ENCODE measurements at regions not wholly inside any gene's neighbourhood (a gene's known extent, or its start where the extent isn't known, plus 50 kb on each side); places are given as distances from the start of the nearest gene placed in this dataset.

- TF ChIP-seq POLR2AphosphoS5 (IDR thresholded peaks at IDR 0.05) (no peak), CTCF (IDR thresholded peaks at IDR 0.05) (no peak), POLR2A (IDR thresholded peaks at IDR 0.05) (no peak)
These were observed 118.5 kb upstream of the NWD2 start for GRCh38 chr4:37126051-37126450.

GRCh38 chr4:37130465-37130864 lies 114.1 kb upstream of the NWD2 start:
- no peak for TF ChIP-seq POLR2A (IDR thresholded peaks at IDR 0.05)
- no peak for TF ChIP-seq POLR2AphosphoS5 (IDR thresholded peaks at IDR 0.05)
- no peak for TF ChIP-seq CTCF (IDR thresholded peaks at IDR 0.05)
- DNase-seq (ENCODE audit: low spot score in 2 of 2), result no peak
- Histone ChIP-seq H3K4me3 (no peak overlapping the region), H3K9me3 (no peaks in the 10 kb centered on the region), H3K36me3 (no peaks in the 10 kb centered on the region), H3K27me3 (no peaks in the 10 kb centered on the region), H3K4me1 (no peaks in the 10 kb centered on the region), H3K27ac (no peak overlapping the region)
- intact Hi-C loops (cut with DNase I; ENCODE audit: low total_unique reads), result no loop called here

More at GRCh38 chr4:37126051-37126450, 118.5 kb upstream of the NWD2 start:
- Histone ChIP-seq H3K4me1 (no peaks in the 10 kb centered on the region), H3K27ac (no peak overlapping the region), H3K9me3 (no peaks in the 10 kb centered on the region), H3K27me3 (no peaks in the 10 kb centered on the region), H3K36me3 (no peaks in the 10 kb centered on the region), H3K4me3 (no peak overlapping the region)
- intact Hi-C loops (cut with DNase I; ENCODE audit: low total_unique reads), result no loop called here
- no peak for DNase-seq (ENCODE audit: low spot score in 2 of 2)

GRCh38 chr4:37132351-37132974 lies 112.1 kb upstream of the NWD2 start:
- Histone ChIP-seq H3K4me1 (no peaks in the 10 kb centered on the region), H3K27ac (no peak overlapping the region), H3K36me3 (no peaks in the 10 kb centered on the region), H3K4me3 (no peak overlapping the region), H3K9me3 (no peaks in the 10 kb centered on the region), H3K27me3 (no peaks in the 10 kb centered on the region)
- DNase-seq (ENCODE audit: low spot score in 2 of 2), result no peak
- TF ChIP-seq POLR2A (IDR thresholded peaks at IDR 0.05) (no peak), POLR2AphosphoS5 (IDR thresholded peaks at IDR 0.05) (no peak), CTCF (IDR thresholded peaks at IDR 0.05) (no peak)
- intact Hi-C loops (cut with DNase I; ENCODE audit: low total_unique reads), result no loop called here

GRCh38 chr4:37132975-37133360 lies 111.6 kb upstream of the NWD2 start:
- Histone ChIP-seq H3K27ac (no peak overlapping the region), H3K4me3 (no peak overlapping the region), H3K9me3 (no peaks in the 10 kb centered on the region), H3K4me1 (no peaks in the 10 kb centered on the region), H3K36me3 (no peaks in the 10 kb centered on the region), H3K27me3 (no peaks in the 10 kb centered on the region)
- intact Hi-C loops (cut with DNase I; ENCODE audit: low total_unique reads), result no loop called here
- TF ChIP-seq CTCF (IDR thresholded peaks at IDR 0.05), result no peak
- no peak for DNase-seq (ENCODE audit: low spot score in 2 of 2)

- Histone ChIP-seq H3K36me3 (no peaks in the 10 kb centered on the region), H3K27me3 (no peaks in the 10 kb centered on the region), H3K27ac (no peak overlapping the region), H3K4me1 (no peaks in the 10 kb centered on the region), H3K4me3 (no peak overlapping the region), H3K9me3 (no peaks in the 10 kb centered on the region)
- intact Hi-C loops (cut with DNase I; ENCODE audit: low total_unique reads), result no loop called here
- TF ChIP-seq CTCF (IDR thresholded peaks at IDR 0.05), result no peak
- TF ChIP-seq POLR2A (IDR thresholded peaks at IDR 0.05), result no peak
- TF ChIP-seq POLR2AphosphoS5 (IDR thresholded peaks at IDR 0.05), result no peak
- DNase-seq (ENCODE audit: low spot score in 2 of 2), result no peak
These were observed 106.4 kb upstream of the NWD2 start for GRCh38 chr4:37138019-37138653.
